Erythroblast (primary cell): ENCODE measurements at regions not wholly inside any gene's neighbourhood (a gene's known extent, or its start where the extent isn't known, plus 50 kb on each side); places are given as distances from the start of the nearest gene placed in this dataset.

Source experiments
- GATA1 ChIP-seq: IDR thresholded peaks from 2 replicates; pipeline ENCODE4 v1.6.1; 2011; ENCODE audit warnings: low read depth, mild to moderate bottlenecking, control low read depth, low read length, moderate library complexity
- POLR2A ChIP-seq: IDR thresholded peaks from 2 replicates; pipeline ENCODE4 v1.6.1; 2011; ENCODE audit warnings: mild to moderate bottlenecking, low read length

DNA sequence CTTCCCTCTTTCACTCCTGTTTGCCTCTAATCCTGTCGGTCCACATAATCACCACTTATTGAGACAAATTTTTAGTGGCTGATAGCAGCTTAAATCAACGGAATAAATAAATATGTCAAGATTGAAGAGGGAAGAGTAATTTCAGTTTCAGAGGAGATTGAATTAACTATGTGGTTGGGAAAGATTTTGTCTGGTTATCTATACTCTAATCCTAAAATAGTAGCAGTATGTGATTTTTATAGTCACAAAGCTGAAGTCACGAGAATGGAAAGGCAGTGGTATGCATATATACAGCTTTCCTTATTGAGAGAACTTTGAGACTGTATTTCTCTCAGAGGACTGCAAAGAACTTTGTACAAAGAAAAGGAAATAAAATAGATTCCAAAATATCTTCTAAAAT, 493.3 kb downstream of the FAT4 start:
- TF ChIP-seq POLR2A = no peak
- no peak for TF ChIP-seq GATA1
